MM.1S (cell line): ENCODE measurements at regions not wholly inside any gene's neighbourhood (a gene's known extent, or its start where the extent isn't known, plus 50 kb on each side); places are given as distances from the start of the nearest gene placed in this dataset.

Experiments
- DNase-seq: peaks from one replicate; pipeline ENCODE4 v3.0.0-alpha.2; 2015
- H2AFZ ChIP-seq: fragments of 300-600 bp; sonication (generic); 2 replicates; pipeline ENCODE4 v1.6.0; 2016; ENCODE audit warnings: antibody characterized with exemption, low read length
- H3F3A ChIP-seq: fragments of 300-600 bp; sonication (generic); 2 replicates; pipeline ENCODE4 v1.6.1; 2016; ENCODE audit warnings: mild to moderate bottlenecking, antibody characterized with exemption, low read length, moderate library complexity, mixed read lengths; ENCODE audit not compliant: insufficient read depth
- H3K27ac ChIP-seq: fragments of 300-600 bp; sonication (generic); 2 replicates; pipeline ENCODE4 v1.5.1; 2016; ENCODE audit warnings: mild to moderate bottlenecking, low read length
- H3K27me3 ChIP-seq: fragments of 300-600 bp; sonication (generic); replicated peaks from 2 replicates; pipeline ENCODE4 v1.6.0; 2016; ENCODE audit warnings: low read length; ENCODE audit not compliant: insufficient read depth
- H3K36me3 ChIP-seq: fragments of 300-600 bp; sonication (generic); replicated peaks from 2 replicates; pipeline ENCODE4 v1.6.1; 2016; ENCODE audit warnings: mild to moderate bottlenecking, low read length, mixed read lengths; ENCODE audit not compliant: insufficient read depth
- H3K4me1 ChIP-seq: fragments of 300-600 bp; sonication (generic); 2 replicates; pipeline ENCODE4 v1.6.1; 2016; ENCODE audit warnings: low read length, mixed read lengths
- H3K4me2 ChIP-seq: fragments of 300-600 bp; sonication (generic); 2 replicates; pipeline ENCODE4 v1.6.0; 2016; ENCODE audit warnings: low read depth, low read length
- H3K4me3 ChIP-seq: fragments of 300-600 bp; sonication (generic); 2 replicates; pipeline ENCODE4 v1.5.1; 2016; ENCODE audit warnings: low read length, mixed read lengths
- H3K79me2 ChIP-seq: fragments of 300-600 bp; sonication (generic); 2 replicates; pipeline ENCODE4 v1.6.1; 2016; ENCODE audit warnings: mixed run types, low read length, mixed read lengths
- H3K9ac ChIP-seq: fragments of 300-600 bp; sonication (generic); 2 replicates; pipeline ENCODE4 v1.6.1; 2016; ENCODE audit warnings: low read length, mixed read lengths
- H3K9me2 ChIP-seq: fragments of 300-600 bp; sonication (generic); replicated peaks from 2 replicates; pipeline ENCODE4 v1.6.1; 2016; ENCODE audit warnings: mild to moderate bottlenecking, low read length, mixed read lengths; ENCODE audit not compliant: insufficient read depth
- H3K9me3 ChIP-seq: fragments of 300-600 bp; sonication (generic); replicated peaks from 2 replicates; pipeline ENCODE4 v1.6.1; 2016; ENCODE audit warnings: mild to moderate bottlenecking, low read length, mixed read lengths; ENCODE audit not compliant: insufficient read depth
- H4K20me1 ChIP-seq: fragments of 300-600 bp; sonication (generic); 2 replicates; pipeline ENCODE4 v1.6.1; 2016; ENCODE audit warnings: mild to moderate bottlenecking, low read length, moderate library complexity, mixed read lengths; ENCODE audit not compliant: insufficient read depth
- EZH2 ChIP-seq: fragments of 300-600 bp; sonication (generic); optimal IDR thresholded peaks from 2 replicates; pipeline ENCODE3; 2017; ENCODE audit warnings: low read depth, mild to moderate bottlenecking, antibody characterized with exemption, low read length, mixed read lengths
- EZH2phosphoT487 ChIP-seq: fragments of 300-600 bp; sonication (generic); IDR thresholded peaks from 2 replicates; pipeline ENCODE4 v1.6.1; 2018; ENCODE audit warnings: antibody characterized with exemption, low read length
- TF ChIP-seq, protein P1 (sequence below): fragments of 300-600 bp; sonication (generic); IDR thresholded peaks from 2 replicates; pipeline ENCODE4 v1.5.1; 2016; ENCODE audit warnings: antibody characterized with exemption, low read length, mixed read lengths

DNA sequence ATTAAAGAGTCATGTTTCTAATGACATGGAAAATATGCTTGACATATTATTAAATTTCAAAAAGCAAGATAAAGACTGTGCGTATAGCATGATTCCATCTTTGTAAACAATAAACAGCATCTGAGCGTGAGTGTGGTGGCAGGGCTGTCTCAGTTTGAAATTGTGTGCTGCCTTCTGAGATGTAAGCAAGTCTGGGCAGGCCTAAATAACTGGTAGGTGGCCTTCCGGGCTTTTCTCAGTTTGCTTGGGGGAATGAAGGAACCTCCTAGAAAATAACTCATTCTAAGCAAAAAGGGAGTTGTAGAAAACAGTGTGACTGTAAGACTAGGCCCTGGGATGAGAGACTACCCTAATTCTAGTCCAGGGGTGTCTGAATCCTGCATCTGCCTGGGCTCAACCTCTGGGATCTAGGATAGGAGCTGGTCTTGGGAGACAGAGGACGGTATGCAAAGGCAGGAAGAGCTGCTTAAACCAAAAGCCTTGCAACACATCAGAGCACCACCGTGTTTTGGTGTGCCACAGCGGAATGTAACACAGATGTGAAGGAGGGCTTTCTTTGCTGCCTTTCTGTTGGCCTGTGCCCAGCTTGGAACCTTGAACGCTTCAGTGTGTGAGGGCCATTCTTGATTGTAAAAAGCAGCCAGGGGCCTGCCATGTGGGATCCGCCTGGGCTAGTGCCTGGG lies 63.5 kb upstream of the L3MBTL3 start:
- no peaks in the 10 kb centered on the region for H3K9me3 ChIP-seq
- no peaks in the 10 kb centered on the region for H3K36me3 ChIP-seq
- TF ChIP-seq EZH2phosphoT487 = no peak
- TF ChIP-seq, protein P1, sequence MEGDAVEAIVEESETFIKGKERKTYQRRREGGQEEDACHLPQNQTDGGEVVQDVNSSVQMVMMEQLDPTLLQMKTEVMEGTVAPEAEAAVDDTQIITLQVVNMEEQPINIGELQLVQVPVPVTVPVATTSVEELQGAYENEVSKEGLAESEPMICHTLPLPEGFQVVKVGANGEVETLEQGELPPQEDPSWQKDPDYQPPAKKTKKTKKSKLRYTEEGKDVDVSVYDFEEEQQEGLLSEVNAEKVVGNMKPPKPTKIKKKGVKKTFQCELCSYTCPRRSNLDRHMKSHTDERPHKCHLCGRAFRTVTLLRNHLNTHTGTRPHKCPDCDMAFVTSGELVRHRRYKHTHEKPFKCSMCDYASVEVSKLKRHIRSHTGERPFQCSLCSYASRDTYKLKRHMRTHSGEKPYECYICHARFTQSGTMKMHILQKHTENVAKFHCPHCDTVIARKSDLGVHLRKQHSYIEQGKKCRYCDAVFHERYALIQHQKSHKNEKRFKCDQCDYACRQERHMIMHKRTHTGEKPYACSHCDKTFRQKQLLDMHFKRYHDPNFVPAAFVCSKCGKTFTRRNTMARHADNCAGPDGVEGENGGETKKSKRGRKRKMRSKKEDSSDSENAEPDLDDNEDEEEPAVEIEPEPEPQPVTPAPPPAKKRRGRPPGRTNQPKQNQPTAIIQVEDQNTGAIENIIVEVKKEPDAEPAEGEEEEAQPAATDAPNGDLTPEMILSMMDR = no peak
- no peak for TF ChIP-seq EZH2
- no peak overlapping the region for H2AFZ ChIP-seq
- H3K79me2 ChIP-seq = no peaks in the 10 kb centered on the region
- no peak overlapping the region for H3K9ac ChIP-seq
- no peak for DNase-seq
- no peaks in the 10 kb centered on the region for H4K20me1 ChIP-seq
- H3K27ac ChIP-seq = no peak overlapping the region
- no peak overlapping the region for H3K4me3 ChIP-seq
- H3F3A ChIP-seq = no peaks in the 10 kb centered on the region; the same call in 1 of the 2 replicates
- no peaks in the 10 kb centered on the region for H3K27me3 ChIP-seq
- no peaks in the 10 kb centered on the region for H3K9me2 ChIP-seq
- no peak overlapping the region for H3K4me2 ChIP-seq
- peaks cover 14% of the 10 kb centered on the region for H3K4me1 ChIP-seq

DNA sequence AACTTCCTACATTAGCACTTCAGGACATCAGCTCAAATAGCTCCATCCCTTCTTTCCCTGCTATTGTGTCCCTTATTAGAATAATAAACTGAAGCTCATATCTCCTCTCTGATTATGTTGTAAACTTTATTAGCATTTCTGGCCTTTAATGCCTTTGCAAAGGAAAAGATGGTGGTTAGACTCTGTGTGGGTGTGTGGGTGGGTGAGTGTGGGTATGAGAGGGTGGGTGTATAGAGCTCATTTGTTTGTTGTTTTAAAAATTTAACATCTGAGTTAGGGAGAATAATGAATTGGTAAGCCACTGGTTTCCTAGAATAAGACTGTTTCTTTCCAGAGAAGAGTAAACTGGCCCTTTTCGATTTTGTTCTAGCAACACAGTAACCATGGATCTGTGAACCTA lies 70.6 kb upstream of the L3MBTL3 start:
- TF ChIP-seq, protein P1 = no peak
- TF ChIP-seq EZH2phosphoT487 = no peak
- no peak for TF ChIP-seq EZH2
- Histone ChIP-seq H3K36me3 (no peaks in the 10 kb centered on the region), H3K79me2 (no peaks in the 10 kb centered on the region), H4K20me1 (no peaks in the 10 kb centered on the region), H2AFZ (no peak overlapping the region), H3K9me2 (no peaks in the 10 kb centered on the region), H3K4me3 (no peak overlapping the region), H3F3A (no peaks in the 10 kb centered on the region; the same call in 1 of the 2 replicates), H3K4me2 (no peak overlapping the region), H3K27ac (no peak overlapping the region), H3K27me3 (no peaks in the 10 kb centered on the region), H3K4me1 (peaks cover 14% of the 10 kb centered on the region), H3K9me3 (no peaks in the 10 kb centered on the region), H3K9ac (no peak overlapping the region)
- no peak for DNase-seq

- no peak overlapping the region for H3K9ac ChIP-seq
- no peak overlapping the region for H3K27ac ChIP-seq
- no peaks in the 10 kb centered on the region for H3K9me2 ChIP-seq
- TF ChIP-seq, protein P1 = no peak
- TF ChIP-seq EZH2 = no peak
- no peak for TF ChIP-seq EZH2phosphoT487
- no peaks in the 10 kb centered on the region for H3K9me3 ChIP-seq
- H3K27me3 ChIP-seq = no peaks in the 10 kb centered on the region
- H3K4me2 ChIP-seq = no peak overlapping the region
- no peaks in the 10 kb centered on the region for H3F3A ChIP-seq
- H4K20me1 ChIP-seq = no peaks in the 10 kb centered on the region
- H3K79me2 ChIP-seq = no peaks in the 10 kb centered on the region
- H3K36me3 ChIP-seq = no peaks in the 10 kb centered on the region
- H2AFZ ChIP-seq = no peak overlapping the region
- H3K4me1 ChIP-seq = peaks cover 5% of the 10 kb centered on the region; the same call in 1 of the 2 replicates
- no peak overlapping the region for H3K4me3 ChIP-seq
- DNase-seq = no peak
These were observed 71.8 kb upstream of the L3MBTL3 start for GRCh38 chr6:129946439-129947140.
